NOMO-1 treated with DMSO at 0.1 percent for 48 hours (cell line): ENCODE measurements at regions not wholly inside any gene's neighbourhood (a gene's known extent, or its start where the extent isn't known, plus 50 kb on each side); places are given as distances from the start of the nearest gene placed in this dataset.
"Not testable (repeated sequence)": the region's sequence is repeated elsewhere in the genome, so short reads cannot be mapped to it uniquely, and the experiment has no call there.

Experiments
- DNase-seq: peaks from one replicate; lab custom pipeline; 2025; ENCODE audit not compliant: unreplicated experiment; lab: John Stamatoyannopoulos, UW

- no peak for DNase-seq
These were observed 452.3 kb upstream of the MDGA2 start for GRCh38 chr14:48127674-48128073.

- no peak for DNase-seq
These were observed 450.2 kb upstream of the MDGA2 start for GRCh38 chr14:48125654-48126053.

- no peak for DNase-seq
These were observed 438.3 kb upstream of the MDGA2 start for GRCh38 chr14:48113713-48114112.

- no peak for DNase-seq
These were observed 435.7 kb upstream of the MDGA2 start for GRCh38 chr14:48111151-48111550.

- no peak for DNase-seq
These were observed 432.2 kb upstream of the MDGA2 start for GRCh38 chr14:48107646-48108045.

- no peak for DNase-seq
These were observed 421.5 kb upstream of the MDGA2 start for GRCh38 chr14:48096897-48097296.

- DNase-seq: no peak
These were observed 411.1 kb upstream of the MDGA2 start for GRCh38 chr14:48086516-48086915.

- no peak for DNase-seq
These were observed 400.1 kb upstream of the MDGA2 start for GRCh38 chr14:48075487-48075886.

- no peak for DNase-seq
These were observed 377.6 kb upstream of the MDGA2 start for GRCh38 chr14:48052973-48053372.

- DNase-seq: no peak
These were observed 360.4 kb upstream of the MDGA2 start for GRCh38 chr14:48035836-48036235.

- DNase-seq: no peak
These were observed 351.7 kb upstream of the MDGA2 start for GRCh38 chr14:48027115-48027514.

GRCh38 chr14:48023881-48024280 lies 348.5 kb upstream of the MDGA2 start:
- DNase-seq: peak; percentile 6

GRCh38 chr14:48011484-48011883 lies 336.1 kb upstream of the MDGA2 start:
- not testable (repeated sequence) for DNase-seq

- DNase-seq: no peak
These were observed 333.2 kb upstream of the MDGA2 start for GRCh38 chr14:48008646-48009045.

GRCh38 chr14:48005986-48006385 lies 330.6 kb upstream of the MDGA2 start:
- DNase-seq: no peak

- DNase-seq: no peak
These were observed 318.5 kb upstream of the MDGA2 start for GRCh38 chr14:47993883-47994282.

GRCh38 chr14:47988175-47988574 lies 312.8 kb upstream of the MDGA2 start:
- no peak for DNase-seq

- no peak for DNase-seq
These were observed 303.5 kb upstream of the MDGA2 start for GRCh38 chr14:47978871-47979270.

- DNase-seq: no peak
These were observed 300.7 kb upstream of the MDGA2 start for GRCh38 chr14:47976139-47976538.

GRCh38 chr14:47966076-47966810 lies 290.8 kb upstream of the MDGA2 start:
- DNase-seq: no peak

GRCh38 chr14:47961634-47962033 lies 286.2 kb upstream of the MDGA2 start:
- no peak for DNase-seq

GRCh38 chr14:47959740-47960139 lies 284.3 kb upstream of the MDGA2 start:
- DNase-seq: no peak

GRCh38 chr14:47949006-47949405 lies 273.6 kb upstream of the MDGA2 start:
- DNase-seq: no peak
